CD14-positive monocyte (primary cell): ENCODE measurements at regions not wholly inside any gene's neighbourhood (a gene's known extent, or its start where the extent isn't known, plus 50 kb on each side); places are given as distances from the start of the nearest gene placed in this dataset.

Experiments
- DNase-seq, 3 donors: peaks; one replicate each; pipeline ENCODE4 v3.0.0-alpha.2; 2011 to 2022
- H2AFZ ChIP-seq: 2 replicates; pipeline ENCODE4 v1.6.0; 2012; ENCODE audit warnings: mild to moderate bottlenecking, low read depth, low read length, inconsistent platforms; ENCODE audit not compliant: insufficient read depth, poor library complexity, severe bottlenecking
- H3K27ac ChIP-seq, 2 donors: 1 replicate in 1 of 2; 2 replicates in 1 of 2; pipeline ENCODE4 v1.5.1; 2012 to 2013; ENCODE audit warnings: low read length in 2 of 2, control low read depth in 1 of 2, inconsistent platforms in 1 of 2, low read depth in 1 of 2, mild to moderate bottlenecking in 1 of 2
- H3K27me3 ChIP-seq, 2 donors: one replicate each; pipeline versions ENCODE4 v1.6.0 to v1.6.1; 2011 to 2013; ENCODE audit warnings: low read length in 2 of 2; ENCODE audit not compliant: control insufficient read depth in 2 of 2, insufficient read depth in 2 of 2
- H3K36me3 ChIP-seq, 2 donors: replicated peaks in 1 of 2; 1 replicate in 1 of 2; 2 replicates in 1 of 2; pipeline versions ENCODE4 v1.5.1 to v1.6.1; 2012 to 2013; ENCODE audit warnings: low read length in 2 of 2, control low read depth in 1 of 2, inconsistent platforms in 1 of 2, mild to moderate bottlenecking in 1 of 2; ENCODE audit not compliant: insufficient read depth in 2 of 2, control insufficient read depth in 1 of 2
- H3K4me1 ChIP-seq, 2 donors: 1 replicate in 1 of 2; 2 replicates in 1 of 2; pipeline versions ENCODE4 v1.5.1 to v1.6.1; 2012 to 2013; ENCODE audit warnings: low read length in 2 of 2, control low read depth in 1 of 2, inconsistent platforms in 1 of 2, mild to moderate bottlenecking in 1 of 2, moderate library complexity in 1 of 2; ENCODE audit not compliant: insufficient read depth in 2 of 2, control insufficient read depth in 1 of 2
- H3K4me2 ChIP-seq: replicated peaks from 2 replicates; pipeline ENCODE3; 2012; ENCODE audit warnings: low read length, moderate library complexity, mild to moderate bottlenecking; ENCODE audit not compliant: poor library complexity, severe bottlenecking; ENCODE audit errors: extremely low read depth
- H3K4me3 ChIP-seq, 3 experiments: fragments of 200-600 bp in 1 of 3; sonication (generic) in 1 of 3; replicated peaks in 1 of 3; 1 replicate in 2 of 3; 2 replicates in 1 of 3; pipeline ENCODE4 v1.5.1; 2011 to 2013; ENCODE audit warnings: low read length in 3 of 3, mild to moderate bottlenecking in 3 of 3, control low read depth in 2 of 3, low read depth in 2 of 3, inconsistent platforms in 1 of 3, moderate library complexity in 1 of 3
- H3K79me2 ChIP-seq: 2 replicates; pipeline ENCODE4 v1.6.0; 2012; ENCODE audit warnings: mild to moderate bottlenecking, control low read depth, inconsistent platforms, low read length, moderate library complexity; ENCODE audit not compliant: insufficient read depth
- H3K9ac ChIP-seq: 2 replicates; pipeline ENCODE4 v1.6.0; 2017; ENCODE audit warnings: low read length, mild to moderate bottlenecking; ENCODE audit not compliant: insufficient read depth, poor library complexity, severe bottlenecking
- H3K9me3 ChIP-seq, 2 donors: replicated peaks in 1 of 2; 1 replicate in 1 of 2; 2 replicates in 1 of 2; pipeline versions ENCODE4 v1.5.1 to v1.6.1; 2012 to 2013; ENCODE audit warnings: low read length in 2 of 2, control low read depth in 1 of 2; ENCODE audit not compliant: control insufficient read depth in 1 of 2, insufficient read depth in 1 of 2
- H4K20me1 ChIP-seq: 2 replicates; pipeline ENCODE4 v1.6.0; 2012; ENCODE audit warnings: mild to moderate bottlenecking, low read length, control low read depth, moderate library complexity; ENCODE audit not compliant: insufficient read depth
- H3K27ac Mint-ChIP-seq, 7 donors: one replicate each; pipeline ENCODE4 v1.8.0; 2020; ENCODE audit warnings: mild to moderate bottlenecking in 7 of 7, mixed read lengths in 7 of 7, moderate library complexity in 6 of 7, inconsistent platforms in 2 of 7
- H3K27me3 Mint-ChIP-seq, 3 donors: one replicate each; pipeline ENCODE4 v1.8.0; 2021 to 2022; ENCODE audit warnings: low read depth in 3 of 3, mild to moderate bottlenecking in 3 of 3, mixed read lengths in 3 of 3, moderate library complexity in 3 of 3, inconsistent platforms in 1 of 3
- H3K36me3 Mint-ChIP-seq, 2 donors: one replicate each; pipeline ENCODE4 v1.8.0; 2020; ENCODE audit warnings: mixed read lengths in 2 of 2, inconsistent platforms in 1 of 2, mild to moderate bottlenecking in 1 of 2
- H3K4me1 Mint-ChIP-seq: one replicate; pipeline ENCODE4 v1.8.0; 2020; ENCODE audit warnings: mild to moderate bottlenecking, mixed read lengths
- H3K4me3 Mint-ChIP-seq, 2 donors: one replicate each; pipeline ENCODE4 v1.8.0; 2020; ENCODE audit warnings: mild to moderate bottlenecking in 2 of 2, mixed read lengths in 2 of 2, moderate library complexity in 1 of 2
- H3K9me3 Mint-ChIP-seq, 7 donors: one replicate each; pipeline ENCODE4 v1.8.0; 2020 to 2022; ENCODE audit warnings: mixed read lengths in 7 of 7, mild to moderate bottlenecking in 6 of 7, moderate library complexity in 6 of 7, inconsistent platforms in 2 of 7
- CTCF ChIP-seq: fragments of 200-600 bp; IDR thresholded peaks from one replicate; pipeline ENCODE4 v1.8.0; 2022; ENCODE audit warnings: antibody characterized with exemption, mild to moderate bottlenecking
- WGBS: methylation state at CpG from one replicate; pipeline ENCODE4 v1.1.5; 2013; ENCODE audit warnings: missing lambda C conversion rate; ENCODE audit not compliant: insufficient coverage; 5-methylcytosine and 5-hydroxymethylcytosine counted together
- intact Hi-C, 2 donors: fragments of 100-400 bp; cut with micrococcal nuclease; formaldehyde crosslinking; loops; one replicate each; pipeline versions ENCODE4 v1.15.0 to v1.15.1; 2023

GRCh38 chr14:34184126-34184525 is 233.3 kb upstream of the EGLN3 start:
- TF ChIP-seq CTCF: no peak
- Mint-ChIP-seq H3K27me3 (peaks cover 0 to 13% (median 0%) of the 10 kb centered on the region in 3 donors), H3K4me3 (no peak overlapping the region), H3K9me3 (peaks cover 0 to 1% (median 0%) of the 10 kb centered on the region in 7 donors), H3K36me3 (no peaks in the 10 kb centered on the region), H3K27ac (no peak overlapping the region), H3K4me1 (peaks cover 12% of the 10 kb centered on the region)
- Histone ChIP-seq H3K4me3 (no peak overlapping the region), H3K36me3 (no peaks in the 10 kb centered on the region), H4K20me1 (no peaks in the 10 kb centered on the region), H3K27me3 (no peaks in the 10 kb centered on the region), H3K27ac (no peak overlapping the region), H3K9me3 (no peaks in the 10 kb centered on the region), H3K79me2 (no peaks in the 10 kb centered on the region), H2AFZ (no peak overlapping the region), H3K4me2 (no peak overlapping the region), H3K4me1 (peaks cover 9 to 11% of the 10 kb centered on the region in 2 donors), H3K9ac (no peak overlapping the region)
- DNase-seq: no peak
- WGBS: 100% methylated on average over 2 of the region's 2 CpGs
- intact Hi-C loops: no loop called here

GRCh38 chr14:34183478-34183877 is 232.6 kb upstream of the EGLN3 start:
- Histone ChIP-seq H3K9me3 (no peaks in the 10 kb centered on the region), H3K79me2 (no peaks in the 10 kb centered on the region), H3K27ac (no peak overlapping the region), H3K36me3 (no peaks in the 10 kb centered on the region), H4K20me1 (no peaks in the 10 kb centered on the region), H3K4me2 (no peak overlapping the region), H3K9ac (no peak overlapping the region), H3K4me1 (peaks cover 9 to 11% of the 10 kb centered on the region in 2 donors), H2AFZ (no peak overlapping the region), H3K27me3 (no peaks in the 10 kb centered on the region), H3K4me3 (no peak overlapping the region)
- H3K4me3 Mint-ChIP-seq: no peak overlapping the region
- H3K27me3 Mint-ChIP-seq: peaks cover 0 to 11% (median 0%) of the 10 kb centered on the region in 3 donors
- peaks cover 12% of the 10 kb centered on the region for H3K4me1 Mint-ChIP-seq
- no peak for DNase-seq
- intact Hi-C loops: no loop called here
- peaks cover 0 to 1% (median 0%) of the 10 kb centered on the region in 7 donors for H3K9me3 Mint-ChIP-seq
- no peaks in the 10 kb centered on the region for H3K36me3 Mint-ChIP-seq
- no peak overlapping the region for H3K27ac Mint-ChIP-seq
- no peak for TF ChIP-seq CTCF
- WGBS: 87% methylated on average over 5 of the region's 7 CpGs
